ENCODE measurements at regions not wholly inside any gene's neighbourhood (a gene's known extent, or its start where the extent isn't known, plus 50 kb on each side); places are given as distances from the start of the nearest gene placed in this dataset.

GRCh38 chr13:89930861-89931260 lies 1416.6 kb upstream of the MIR17HG start:
- TF ChIP-seq POLR2A (IDR thresholded peaks at IDR 0.05), result no peak
- TF ChIP-seq, protein P1, sequence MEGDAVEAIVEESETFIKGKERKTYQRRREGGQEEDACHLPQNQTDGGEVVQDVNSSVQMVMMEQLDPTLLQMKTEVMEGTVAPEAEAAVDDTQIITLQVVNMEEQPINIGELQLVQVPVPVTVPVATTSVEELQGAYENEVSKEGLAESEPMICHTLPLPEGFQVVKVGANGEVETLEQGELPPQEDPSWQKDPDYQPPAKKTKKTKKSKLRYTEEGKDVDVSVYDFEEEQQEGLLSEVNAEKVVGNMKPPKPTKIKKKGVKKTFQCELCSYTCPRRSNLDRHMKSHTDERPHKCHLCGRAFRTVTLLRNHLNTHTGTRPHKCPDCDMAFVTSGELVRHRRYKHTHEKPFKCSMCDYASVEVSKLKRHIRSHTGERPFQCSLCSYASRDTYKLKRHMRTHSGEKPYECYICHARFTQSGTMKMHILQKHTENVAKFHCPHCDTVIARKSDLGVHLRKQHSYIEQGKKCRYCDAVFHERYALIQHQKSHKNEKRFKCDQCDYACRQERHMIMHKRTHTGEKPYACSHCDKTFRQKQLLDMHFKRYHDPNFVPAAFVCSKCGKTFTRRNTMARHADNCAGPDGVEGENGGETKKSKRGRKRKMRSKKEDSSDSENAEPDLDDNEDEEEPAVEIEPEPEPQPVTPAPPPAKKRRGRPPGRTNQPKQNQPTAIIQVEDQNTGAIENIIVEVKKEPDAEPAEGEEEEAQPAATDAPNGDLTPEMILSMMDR (IDR thresholded peaks at IDR 0.05), result no peak

Data from ovary (tissue), 3 donors.